NCI-H748 (cell line): ENCODE measurements at regions not wholly inside any gene's neighbourhood (a gene's known extent, or its start where the extent isn't known, plus 50 kb on each side); places are given as distances from the start of the nearest gene placed in this dataset.
A peak's percentile ranks its signal among the peaks of the same experiment; 100 is the strongest.

Experiments
- DNase-seq: peaks from one replicate; lab custom pipeline; 2025; ENCODE audit not compliant: unreplicated experiment; lab: John Stamatoyannopoulos, UW

DNA sequence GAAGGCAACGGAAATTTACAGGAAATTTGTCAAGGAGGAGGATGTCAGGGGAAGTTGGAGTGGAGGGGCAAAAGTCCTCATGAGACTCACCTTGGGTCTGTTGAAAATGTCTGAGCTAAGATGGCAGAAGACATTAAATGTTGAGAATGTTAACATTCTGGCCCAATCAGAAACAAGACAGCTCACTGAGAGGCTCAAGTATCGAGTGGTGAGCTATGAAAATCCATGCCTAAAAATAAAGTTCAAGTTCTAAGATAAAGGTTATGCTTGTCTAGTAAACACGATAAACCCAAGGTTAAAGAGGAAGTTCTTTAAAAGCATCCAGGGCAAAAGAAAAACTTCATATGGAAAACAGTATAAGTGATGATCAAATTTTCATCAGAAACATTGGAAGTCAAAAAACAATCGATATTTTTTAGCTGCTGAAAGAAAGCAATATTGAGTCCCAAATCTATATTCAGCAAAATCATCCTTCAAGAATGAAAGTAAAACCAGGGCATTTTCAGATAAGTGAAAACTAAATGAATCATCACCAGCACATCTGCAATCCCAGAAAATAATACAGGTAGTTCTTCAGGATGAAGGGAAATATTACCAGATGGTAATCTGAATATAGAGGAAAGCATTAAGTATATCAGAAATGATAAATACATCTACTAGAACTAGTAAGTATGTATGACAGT, 462.4 kb downstream of the TLL1 start:
- no peak for DNase-seq

DNA sequence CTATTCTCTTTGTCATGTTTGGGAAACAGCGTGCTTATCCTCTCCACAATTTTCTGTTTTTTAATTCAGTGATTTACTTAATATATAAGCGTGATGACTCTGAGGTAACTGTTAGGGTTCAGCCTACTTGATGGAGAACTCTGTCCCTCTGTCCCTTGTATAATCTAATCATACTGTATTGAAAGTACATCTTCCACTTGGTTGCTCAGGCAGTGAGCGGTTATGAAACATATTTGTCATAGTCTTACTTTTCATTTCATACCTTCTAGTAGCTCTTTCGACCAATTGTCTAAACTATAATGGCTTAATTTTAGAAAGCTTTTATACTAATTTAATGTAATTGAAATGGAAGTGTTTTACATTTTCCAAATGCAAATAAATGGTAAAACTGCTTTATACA, 469.0 kb downstream of the TLL1 start:
- DNase-seq: no peak

DNA sequence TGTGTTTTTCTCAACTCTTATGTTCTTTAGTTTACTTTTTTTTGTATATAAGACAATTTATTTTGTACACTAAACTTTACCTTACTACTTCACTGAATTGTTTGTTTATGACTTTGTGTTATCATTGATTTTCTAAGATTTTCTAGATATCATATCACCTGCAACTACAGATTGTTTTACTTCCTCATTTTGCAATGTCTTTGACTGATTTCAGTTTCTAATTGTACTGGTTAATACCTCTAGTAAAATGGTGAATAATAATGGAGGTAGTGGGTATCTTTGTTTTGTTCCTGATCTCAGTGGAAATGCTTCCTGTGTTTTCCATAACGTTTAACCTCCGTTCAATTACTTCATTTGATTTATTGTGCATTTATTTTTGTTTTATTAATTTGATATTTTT, 490.2 kb downstream of the TLL1 start:
- no peak for DNase-seq

DNA sequence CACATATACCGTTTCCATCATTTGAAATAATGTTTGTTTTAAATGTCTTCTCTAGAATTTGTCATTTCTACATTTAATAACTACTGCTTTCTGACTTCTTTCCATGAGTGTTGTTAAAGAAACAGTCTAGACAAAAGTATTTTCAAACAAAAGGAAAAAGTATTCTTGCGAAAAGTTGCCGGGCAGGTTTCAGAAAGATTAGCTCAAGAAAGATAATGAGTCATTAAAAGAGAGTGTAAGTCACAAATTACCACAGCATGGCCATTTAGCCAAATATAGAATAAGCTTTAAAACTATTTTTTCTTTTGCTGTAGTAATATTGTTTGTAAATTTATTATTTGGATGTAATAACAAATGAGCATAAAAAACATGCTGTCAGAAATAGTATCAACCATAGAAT, 493.0 kb downstream of the TLL1 start:
- no peak for DNase-seq

DNA sequence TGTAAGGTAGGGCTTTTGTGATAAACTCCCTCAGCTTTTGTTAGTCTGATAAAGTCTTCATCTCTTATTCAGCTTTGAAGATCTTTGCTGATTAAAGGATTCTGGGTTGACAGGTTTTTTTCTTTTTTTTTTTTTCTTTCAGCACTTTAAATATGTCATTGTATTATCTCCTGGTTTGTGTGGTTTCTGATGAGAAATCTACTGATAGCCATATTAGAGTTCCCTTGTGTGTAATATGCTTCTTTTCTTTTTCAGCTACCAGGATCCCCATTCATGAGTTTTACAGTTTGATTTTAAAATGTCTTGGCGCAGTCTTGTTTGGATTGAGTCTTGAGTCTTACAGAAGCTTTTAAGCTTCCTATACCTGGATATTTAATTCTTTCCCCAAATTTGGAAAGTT, 504.5 kb downstream of the TLL1 start:
- no peak for DNase-seq

DNA sequence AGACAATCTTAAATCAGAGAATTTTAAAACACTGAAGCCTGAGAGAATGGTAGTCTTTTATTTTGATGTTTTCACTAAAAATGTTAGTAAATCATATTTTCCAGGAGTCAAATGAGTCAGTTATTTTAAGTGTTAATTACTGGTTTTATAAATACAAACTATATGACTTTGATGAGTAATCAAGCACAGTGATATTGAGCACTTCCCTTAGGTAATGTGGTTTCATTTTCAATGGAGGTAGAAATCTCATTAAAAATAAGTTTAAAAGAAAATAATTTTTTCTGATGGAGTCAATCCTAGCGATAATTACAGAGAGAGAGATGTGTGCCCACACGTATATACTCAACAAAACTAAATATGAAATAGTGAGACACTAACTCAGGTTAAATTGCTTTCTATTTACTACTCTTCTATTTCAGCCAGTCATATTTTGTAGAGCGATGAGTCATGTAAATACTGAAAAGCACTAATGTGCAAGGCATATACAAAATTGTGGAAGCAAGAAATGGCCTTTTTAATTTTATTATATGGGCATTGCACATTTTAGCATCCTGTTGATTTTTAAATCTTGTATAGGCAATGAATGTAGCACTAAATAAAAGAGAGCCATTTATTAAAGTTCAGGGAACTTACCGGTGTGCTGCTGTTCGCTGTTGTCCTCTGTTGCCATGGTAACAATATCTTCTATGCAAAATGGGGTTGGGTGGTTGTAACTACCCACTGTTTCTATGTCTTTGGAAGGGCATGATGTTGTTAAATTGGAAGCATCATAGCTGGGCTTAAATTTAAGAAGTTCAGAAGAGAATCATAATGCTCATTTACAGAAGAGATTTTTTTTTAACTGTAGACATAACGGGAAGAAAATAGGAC, 513.7 kb downstream of the TLL1 start:
- DNase-seq: peak; percentile 78

DNA sequence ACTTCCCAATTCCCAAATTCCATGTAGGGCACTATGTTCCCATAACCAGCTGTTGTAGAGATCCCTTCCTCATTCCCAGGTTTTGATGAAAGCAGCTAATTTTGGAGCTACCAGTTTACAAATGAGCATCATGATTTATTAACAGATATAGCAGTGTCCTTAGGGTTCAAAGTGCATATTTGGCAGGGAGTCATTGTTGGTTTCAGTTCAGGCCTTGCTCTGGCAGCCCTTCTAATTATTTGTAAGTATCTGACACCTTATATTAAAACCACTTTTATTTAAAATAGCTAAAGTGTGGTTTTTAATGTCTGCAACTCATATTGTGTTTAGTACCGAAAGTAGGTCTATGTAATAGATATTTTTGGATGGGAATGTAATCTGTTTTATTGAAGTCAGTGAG, 518.5 kb downstream of the TLL1 start:
- no peak for DNase-seq

DNA sequence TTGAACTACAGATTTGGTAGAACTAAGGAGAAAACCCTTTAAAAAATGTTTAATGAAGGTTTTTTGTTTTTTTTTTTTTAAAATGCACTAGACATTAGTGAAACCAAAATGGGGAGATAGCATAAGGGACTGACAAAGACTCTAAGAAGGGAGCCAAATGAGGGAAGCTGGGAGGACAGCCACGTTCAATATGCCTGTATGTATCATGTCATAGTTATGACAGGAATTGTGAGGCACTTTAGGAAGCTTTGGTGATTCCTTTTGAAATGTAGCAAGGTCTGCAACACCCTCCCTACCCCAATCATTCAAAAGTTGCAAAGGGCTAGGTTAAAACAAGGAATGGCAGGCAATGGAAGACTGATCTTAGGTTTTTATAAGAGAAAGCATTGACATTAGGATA, 526.0 kb downstream of the TLL1 start:
- DNase-seq: no peak

DNA sequence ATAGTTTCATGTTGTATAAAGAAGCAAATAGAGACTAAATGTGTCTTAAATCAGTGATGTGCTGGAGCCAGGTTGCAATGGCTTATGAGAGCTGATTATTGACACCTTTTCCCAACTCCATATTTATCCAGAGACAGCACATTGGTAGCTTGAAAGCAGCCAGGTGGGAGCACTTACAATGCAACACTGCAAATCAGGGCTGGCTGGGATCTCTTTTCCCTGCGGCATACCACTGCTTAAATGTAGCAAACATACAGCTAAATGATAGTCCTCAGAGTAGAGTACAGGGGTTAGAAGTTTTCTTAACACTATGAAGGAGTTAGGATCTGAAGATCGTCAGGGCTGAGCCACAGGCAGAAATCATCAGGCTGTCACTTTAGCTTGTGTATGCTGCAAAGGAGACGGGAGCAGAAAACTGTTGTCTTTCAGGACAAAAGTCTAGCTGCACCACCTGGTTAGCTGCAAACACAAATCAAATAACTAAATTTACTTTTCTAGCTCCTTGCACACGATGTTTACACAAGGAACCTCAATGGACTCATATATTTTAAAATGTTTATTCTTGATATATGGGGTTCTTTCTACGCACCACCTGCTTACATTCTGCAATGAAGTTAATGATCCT, 527.3 kb downstream of the TLL1 start:
- peak; percentile 77 for DNase-seq

DNA sequence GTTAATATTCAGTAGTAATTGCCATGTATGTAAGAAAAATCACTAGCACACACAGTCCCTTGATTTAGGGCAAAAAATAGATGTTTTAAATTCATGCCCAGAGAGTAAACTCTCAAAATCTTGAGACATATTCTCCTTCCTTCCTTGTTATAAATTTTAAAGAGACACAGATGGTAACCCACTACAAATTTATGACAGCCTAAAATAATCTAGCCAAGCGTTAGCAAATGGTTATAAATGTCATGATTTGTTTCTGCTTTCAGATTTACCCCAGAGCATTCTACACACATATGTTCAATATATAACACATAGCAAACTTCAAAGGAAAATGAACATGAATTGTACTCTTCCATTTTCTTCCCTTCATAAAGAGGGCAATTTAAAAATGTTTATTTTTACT, 540.3 kb downstream of the TLL1 start:
- no peak for DNase-seq

DNA sequence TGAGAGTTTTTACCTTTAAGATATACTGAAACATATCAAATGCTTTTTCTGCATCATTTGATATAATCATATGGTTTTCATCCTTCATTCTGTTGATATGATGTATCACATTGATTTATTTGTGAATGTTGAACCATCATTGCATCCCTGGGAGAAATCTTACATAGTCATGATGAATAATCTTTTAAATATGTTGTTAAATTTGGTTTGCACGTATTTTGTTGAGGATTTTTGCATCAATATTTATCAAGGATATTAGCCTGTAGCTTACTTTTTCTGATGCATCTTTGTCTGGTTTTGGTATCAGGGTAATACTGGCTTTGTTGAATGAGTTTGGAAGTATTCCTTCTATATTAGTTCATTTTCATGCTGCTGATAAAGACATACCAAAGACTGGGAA, 541.4 kb downstream of the TLL1 start:
- DNase-seq: no peak

DNA sequence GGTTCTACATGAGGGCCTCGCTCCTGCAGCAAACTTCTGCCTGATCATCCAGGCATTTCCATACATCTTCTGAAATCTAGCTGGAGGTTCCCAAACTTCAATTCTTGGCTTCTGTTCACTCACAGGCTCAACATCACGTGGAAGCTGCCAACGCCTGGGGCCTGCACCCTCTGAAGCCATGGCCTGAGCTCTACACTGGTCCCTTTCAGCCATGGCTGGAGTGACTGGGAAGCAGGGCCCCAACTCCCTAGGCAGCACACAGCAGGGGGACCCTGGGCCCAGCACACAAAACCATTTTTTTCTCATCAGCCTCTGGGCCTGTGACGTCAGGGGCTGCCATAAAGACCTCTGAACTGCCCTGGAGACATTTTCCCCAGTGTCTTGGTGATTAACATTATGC, 542.7 kb downstream of the TLL1 start:
- no peak for DNase-seq

DNA sequence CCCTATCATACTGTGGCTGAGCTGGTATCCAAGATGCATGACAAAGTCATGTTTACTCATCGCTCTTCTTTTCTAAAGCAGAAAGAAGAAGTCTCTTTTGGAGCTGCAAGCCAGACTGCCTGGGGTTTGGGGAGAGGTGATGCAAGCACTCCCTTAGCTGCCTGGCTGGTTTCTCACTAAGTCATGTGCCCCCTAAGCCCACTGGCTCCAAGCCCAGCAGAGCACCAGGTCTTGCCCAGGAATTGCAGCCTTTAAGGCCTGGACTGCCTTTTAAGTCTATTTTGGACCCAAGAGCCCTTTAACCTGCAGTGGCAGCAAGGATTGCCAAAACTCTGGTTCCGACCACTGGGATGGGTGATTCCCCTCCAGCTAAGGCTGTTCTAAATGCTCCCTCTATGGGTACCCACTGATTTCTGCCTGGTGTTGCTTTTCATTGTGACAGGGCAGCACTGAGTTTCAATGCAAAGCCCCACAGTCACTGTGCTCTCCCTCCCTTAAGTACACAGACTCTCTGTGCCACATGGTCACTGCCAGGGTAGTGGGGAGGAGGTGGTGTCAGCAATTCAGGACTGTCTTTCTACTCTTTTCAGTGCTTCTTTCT, 548.6 kb downstream of the TLL1 start:
- no peak for DNase-seq

DNA sequence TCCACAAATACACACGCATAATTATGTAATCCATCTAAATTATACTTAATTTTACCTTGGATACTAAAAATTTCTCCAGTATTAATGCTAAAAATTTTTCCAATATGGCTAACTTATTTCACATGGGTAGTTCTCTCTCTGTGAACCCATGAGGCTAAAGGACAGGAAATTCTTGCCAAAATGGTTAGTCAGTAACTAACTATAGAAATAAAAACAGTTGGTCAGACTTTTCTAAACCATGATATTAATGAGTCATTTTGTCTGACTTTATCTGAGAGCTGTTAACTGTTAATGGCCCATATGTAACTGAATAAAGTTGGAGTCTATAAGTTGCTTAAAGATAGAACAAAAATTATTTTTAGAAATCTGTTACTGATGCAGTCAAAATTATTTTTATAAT, 549.4 kb downstream of the TLL1 start:
- no peak for DNase-seq

DNA sequence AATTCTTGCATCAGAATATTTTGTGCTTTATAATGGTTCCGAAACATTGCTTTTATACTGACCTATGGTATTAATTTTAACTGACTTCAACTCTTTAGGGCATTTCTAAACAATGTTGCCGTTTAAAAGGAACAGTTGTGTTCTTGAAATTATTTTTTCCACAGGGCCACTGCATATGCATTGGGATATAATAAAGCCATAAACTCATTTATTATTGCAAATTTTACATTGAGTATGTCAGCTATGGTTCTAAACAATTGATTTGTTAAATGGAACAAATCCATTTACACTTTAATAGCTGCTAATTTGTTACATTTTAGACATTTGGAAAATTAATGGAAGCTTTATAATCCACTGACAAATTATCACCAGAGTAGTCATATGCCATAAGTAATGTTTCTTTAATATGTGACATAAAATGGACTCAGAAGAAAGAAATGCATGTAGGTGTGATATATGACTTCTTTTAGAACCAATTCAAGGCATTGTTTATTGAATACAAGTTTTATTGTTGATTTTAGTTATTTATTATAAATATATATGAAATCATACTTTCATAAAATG, 553.3 kb downstream of the TLL1 start:
- no peak for DNase-seq

DNA sequence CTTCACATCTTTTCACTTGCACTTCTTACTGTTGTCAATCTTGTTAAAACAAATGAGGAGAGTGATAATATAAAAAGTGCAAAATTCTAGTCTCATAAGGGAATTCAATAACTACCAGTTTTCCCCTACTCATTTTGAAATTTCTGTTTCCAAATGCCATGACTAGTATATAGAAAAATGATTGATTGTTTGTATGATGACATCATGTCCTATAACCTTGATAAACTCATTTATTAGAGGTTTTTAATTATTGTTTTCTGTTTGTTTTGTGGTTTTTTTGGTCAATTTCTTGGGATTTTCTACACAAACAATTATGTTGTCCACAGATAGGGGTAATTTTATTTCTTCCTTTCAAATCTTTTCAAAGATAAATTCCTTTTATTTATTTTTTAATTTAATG, 559.1 kb downstream of the TLL1 start:
- DNase-seq: no peak

DNA sequence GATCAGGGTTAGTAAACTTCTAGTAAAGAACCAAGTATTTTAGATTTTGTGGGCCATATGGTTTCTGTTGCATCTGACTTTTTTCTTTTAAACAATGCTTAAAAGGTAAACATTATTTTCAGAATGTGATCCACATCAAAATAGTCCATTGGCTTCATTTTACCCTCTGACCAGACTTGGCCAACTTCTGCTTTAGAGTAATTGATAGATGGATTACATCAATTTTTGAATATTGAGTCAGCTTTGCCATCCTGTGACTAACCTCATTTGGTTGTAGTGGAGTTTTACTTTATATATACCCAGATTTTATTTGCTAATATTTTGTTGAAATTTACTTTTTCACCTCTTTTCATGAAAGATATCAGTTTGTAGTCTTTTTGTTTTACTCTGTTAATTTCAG, 559.8 kb downstream of the TLL1 start:
- no peak for DNase-seq

DNA sequence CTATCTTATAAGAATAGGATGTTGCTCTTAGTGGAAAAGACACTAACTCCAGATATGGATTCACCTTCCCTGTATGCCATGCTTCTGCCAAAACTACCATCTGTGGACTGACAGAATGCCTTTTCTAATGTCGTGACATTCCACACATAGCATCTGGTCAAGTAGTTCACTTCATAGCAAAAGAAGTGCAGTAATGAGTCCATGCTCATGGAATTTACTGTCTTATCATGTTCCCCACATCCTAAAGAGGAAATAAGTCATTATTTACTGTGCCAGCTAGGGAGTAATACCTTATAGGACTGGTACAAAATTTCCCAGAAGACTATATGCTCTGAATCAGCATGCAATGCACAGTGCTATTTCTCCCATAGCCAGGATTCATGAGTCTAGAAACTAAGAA, 562.4 kb downstream of the TLL1 start:
- DNase-seq: no peak

DNA sequence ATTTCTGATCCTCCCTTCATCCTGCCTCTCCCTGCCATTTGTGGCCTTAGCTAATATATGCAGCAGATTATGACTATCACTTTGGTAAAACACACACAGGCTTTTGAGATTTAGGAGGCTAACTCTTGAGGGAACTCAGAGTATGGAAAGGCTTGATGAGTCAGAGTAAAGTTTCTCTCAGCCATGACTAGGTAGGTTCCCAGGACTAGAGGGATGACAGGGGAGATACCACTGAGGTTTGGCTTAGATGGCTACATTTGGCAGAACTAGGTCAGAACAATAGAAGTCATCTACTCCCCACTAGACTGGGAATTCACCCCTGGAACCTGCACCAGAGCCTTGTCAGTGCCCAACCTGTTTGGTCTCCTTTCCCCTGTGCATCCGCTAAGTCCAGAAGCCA, 585.7 kb downstream of the TLL1 start:
- DNase-seq: no peak

DNA sequence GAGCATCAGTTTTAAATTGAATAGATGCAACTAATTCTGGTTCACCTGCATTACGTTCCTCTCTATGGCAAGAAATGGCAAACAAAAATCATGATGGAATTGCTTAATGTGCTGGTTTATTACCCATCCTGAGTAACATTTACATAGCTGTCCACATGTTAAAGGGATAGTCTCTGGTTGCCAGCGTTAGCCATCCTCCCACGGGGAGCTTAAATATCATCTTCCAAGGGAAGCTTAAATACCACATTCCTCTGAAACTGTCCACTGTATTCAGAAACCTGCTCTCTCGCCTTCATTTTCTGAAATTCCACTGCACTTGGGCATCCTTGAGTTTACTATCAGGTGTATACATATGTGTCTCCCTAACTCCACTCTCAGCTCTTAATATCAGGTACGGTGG, 586.6 kb downstream of the TLL1 start:
- DNase-seq: no peak

DNA sequence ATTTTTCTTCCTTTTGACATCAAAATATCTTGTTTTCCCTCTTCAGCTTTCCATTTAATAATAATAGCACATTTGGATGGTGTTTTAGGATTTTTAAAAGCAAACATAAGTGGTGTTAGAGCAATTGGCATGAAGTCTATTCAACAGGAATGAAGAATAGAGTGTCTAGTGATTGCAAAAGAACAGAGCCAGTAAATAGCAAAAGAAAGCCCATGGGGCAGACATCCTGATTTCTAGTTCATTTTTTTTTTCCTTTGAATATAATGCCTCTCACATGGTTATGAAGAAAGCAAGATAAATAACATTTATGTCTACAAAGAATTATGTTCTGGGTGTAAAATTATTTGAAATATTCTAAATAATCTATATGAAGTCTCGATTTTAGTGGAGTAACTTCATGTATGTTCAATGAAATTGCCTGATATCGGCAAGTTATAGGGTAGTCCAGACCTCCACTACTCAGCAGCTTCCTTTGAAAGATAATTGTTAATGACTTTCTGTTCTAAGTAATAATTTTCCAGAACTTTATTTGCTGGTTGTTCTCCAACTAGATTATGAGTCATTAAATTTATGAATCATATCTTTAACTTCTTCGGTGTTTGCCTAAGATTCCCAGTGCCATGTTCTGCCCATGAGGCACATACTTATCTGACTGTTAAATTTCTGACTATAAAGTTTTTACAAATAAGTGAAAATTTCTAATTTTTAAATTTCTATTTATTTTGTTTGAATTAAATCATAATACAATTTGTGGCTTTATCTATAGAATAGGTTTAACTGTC, 587.9 kb downstream of the TLL1 start:
- no peak for DNase-seq
